SK-N-SH treated with all-trans-retinoic acid at 6 μM for 48 hours (cell line): ENCODE measurements at regions not wholly inside any gene's neighbourhood (a gene's known extent, or its start where the extent isn't known, plus 50 kb on each side); places are given as distances from the start of the nearest gene placed in this dataset.
"Not testable (repeated sequence)": the region's sequence is repeated elsewhere in the genome, so short reads cannot be mapped to it uniquely, and the experiment has no call there.

ENCODE experiments used
- ATAC-seq: fragments of 200-7000 bp; cut with Tn5 transposase; 3 replicates; pipeline ENCODE4 v1.9.1; 2020; ENCODE audit warnings: mild to moderate bottlenecking, moderate library complexity
- ARNTL ChIP-seq: fragments of 450-650 bp; formaldehyde crosslinking; IDR thresholded peaks from 2 replicates; pipeline ENCODE4 v1.5.0; 2020; ENCODE audit warnings: low read depth, mild to moderate bottlenecking, moderate library complexity, borderline replicate concordance
- BACH2 ChIP-seq: fragments of 250-450 bp; sonication (Bioruptor Pico); IDR thresholded peaks from 2 replicates; pipeline ENCODE4 v1.9.0; 2021; ENCODE audit warnings: mild to moderate bottlenecking, borderline replicate concordance
- CREB5 ChIP-seq: fragments of 250-450 bp; sonication (Bioruptor Pico); IDR thresholded peaks from 2 replicates; pipeline ENCODE4 v1.5.1; 2020; ENCODE audit warnings: low read depth, mild to moderate bottlenecking, moderate library complexity
- CSDC2 ChIP-seq: fragments of 250-450 bp; sonication (Bioruptor Pico); IDR thresholded peaks from 2 replicates; pipeline ENCODE4 v1.5.0; 2020; ENCODE audit warnings: mild to moderate bottlenecking, moderate library complexity
- CSRNP3 ChIP-seq: fragments of 250-450 bp; sonication (Bioruptor Pico); IDR thresholded peaks from 2 replicates; pipeline ENCODE4 v1.5.1; 2021; ENCODE audit warnings: mild to moderate bottlenecking, moderate library complexity
- ESRRG ChIP-seq: fragments of 250-450 bp; sonication (Bioruptor Pico); IDR thresholded peaks from 2 replicates; pipeline ENCODE4 v1.6.1; 2021; ENCODE audit warnings: mild to moderate bottlenecking
- GLIS3 ChIP-seq: fragments of 250-450 bp; sonication (Bioruptor Pico); IDR thresholded peaks from 2 replicates; pipeline ENCODE4 v1.5.0; 2020; ENCODE audit warnings: mild to moderate bottlenecking, moderate library complexity
- PATZ1 ChIP-seq: fragments of 250-450 bp; sonication (Bioruptor Pico); IDR thresholded peaks from 2 replicates; pipeline ENCODE4 v1.8.0; 2020; ENCODE audit warnings: mild to moderate bottlenecking, moderate library complexity, borderline replicate concordance
- PPARA ChIP-seq: fragments of 250-450 bp; sonication (Bioruptor Pico); IDR thresholded peaks from 2 replicates; pipeline ENCODE4 v1.5.0; 2020; ENCODE audit warnings: mild to moderate bottlenecking, borderline replicate concordance
- RARB ChIP-seq: fragments of 250-450 bp; sonication (Bioruptor Pico); IDR thresholded peaks from 2 replicates; pipeline ENCODE4 v1.8.0; 2021; ENCODE audit warnings: mild to moderate bottlenecking, moderate library complexity
- TCF4 ChIP-seq: fragments of 250-450 bp; sonication (Bioruptor Pico); IDR thresholded peaks from 2 replicates; pipeline ENCODE4 v1.8.0; 2021; ENCODE audit warnings: mild to moderate bottlenecking, moderate library complexity, borderline replicate concordance
- TOX ChIP-seq: fragments of 250-450 bp; sonication (Bioruptor Pico); IDR thresholded peaks from 2 replicates; pipeline ENCODE4 v1.8.0; 2021; ENCODE audit warnings: mild to moderate bottlenecking, moderate library complexity, borderline replicate concordance
- TSHZ2 ChIP-seq: fragments of 250-450 bp; sonication (Bioruptor Pico); IDR thresholded peaks from 2 replicates; pipeline ENCODE4 v1.5.0; 2020; ENCODE audit warnings: mild to moderate bottlenecking, moderate library complexity
- ZC3H10 ChIP-seq: fragments of 250-450 bp; sonication (Bioruptor Pico); IDR thresholded peaks from 2 replicates; pipeline ENCODE4 v1.5.1; 2021; ENCODE audit warnings: mild to moderate bottlenecking, moderate library complexity
- ZFP3 ChIP-seq: fragments of 250-450 bp; sonication (Bioruptor Pico); IDR thresholded peaks from 2 replicates; pipeline ENCODE4 v1.5.0; 2020; ENCODE audit warnings: mild to moderate bottlenecking, moderate library complexity
- ZFP30 ChIP-seq: fragments of 450-650 bp; formaldehyde crosslinking; IDR thresholded peaks from 2 replicates; pipeline ENCODE4 v1.5.0; 2022; ENCODE audit warnings: mild to moderate bottlenecking, moderate library complexity
- ZNF565 ChIP-seq: fragments of 450-650 bp; formaldehyde crosslinking; conservative IDR thresholded peaks from 2 replicates; pipeline ENCODE4 v1.5.0; 2020; ENCODE audit warnings: low read depth, mild to moderate bottlenecking, moderate library complexity
- ZNF70 ChIP-seq: fragments of 450-650 bp; formaldehyde crosslinking; IDR thresholded peaks from 2 replicates; pipeline ENCODE4 v1.5.0; 2020; ENCODE audit warnings: mild to moderate bottlenecking, moderate library complexity

GRCh38 chr12:14225064-14225463, 140.4 kb upstream of the ATF7IP start:
- TF ChIP-seq ZFP3 (CRISPR knock-in tag) (no peak), TCF4 (CRISPR knock-in tag) (no peak), ZC3H10 (CRISPR knock-in tag) (no peak), CREB5 (CRISPR knock-in tag) (no peak), RARB (CRISPR knock-in tag) (no peak), BACH2 (CRISPR knock-in tag) (no peak), ESRRG (CRISPR knock-in tag) (no peak), CSRNP3 (no peak), TSHZ2 (CRISPR knock-in tag) (no peak), ARNTL (CRISPR knock-in tag) (no peak), PATZ1 (no peak)
- no peak for ATAC-seq

GRCh38 chr12:14235176-14235575, 130.3 kb upstream of the ATF7IP start:
- ATAC-seq, result not testable (repeated sequence)

GRCh38 chr12:14236641-14237040, 128.8 kb upstream of the ATF7IP start:
- not testable (repeated sequence) for ATAC-seq

GRCh38 chr12:14238221-14238792, 127.2 kb upstream of the ATF7IP start:
- TF ChIP-seq ZNF70 (CRISPR knock-in tag) (no peak), GLIS3 (CRISPR knock-in tag) (no peak), ZNF565 (no peak), PPARA (CRISPR knock-in tag) (no peak), BACH2 (CRISPR knock-in tag) (no peak), TSHZ2 (CRISPR knock-in tag) (no peak), TOX (CRISPR knock-in tag) (no peak), CSDC2 (CRISPR knock-in tag) (no peak), ZFP30 (CRISPR knock-in tag) (no peak)
- ATAC-seq, result peak; percentile 75
